ENCODE measurements at regions not wholly inside any gene's neighbourhood (a gene's known extent, or its start where the extent isn't known, plus 50 kb on each side); places are given as distances from the start of the nearest gene placed in this dataset.
"Not testable (repeated sequence)": the region's sequence is repeated elsewhere in the genome, so short reads cannot be mapped to it uniquely, and the experiment has no call there.

- no peak for DNase-seq (ENCODE audit: low read depth in 4 of 4, low spot score in 2 of 4)
Measured at GRCh38 chr2:184993746-184994145, 395.4 kb downstream of the ZNF804A start.

GRCh38 chr2:185006481-185006880 is 408.2 kb downstream of the ZNF804A start:
- DNase-seq (ENCODE audit: low read depth in 4 of 4, low spot score in 2 of 4) = no peak

GRCh38 chr2:185012643-185013042 is 414.3 kb downstream of the ZNF804A start:
- no peak for DNase-seq (ENCODE audit: low read depth in 4 of 4, low spot score in 2 of 4)

GRCh38 chr2:185014076-185014475 is 415.7 kb downstream of the ZNF804A start:
- DNase-seq (ENCODE audit: low read depth in 4 of 4, low spot score in 2 of 4) = no peak

- not testable (repeated sequence) for DNase-seq (ENCODE audit: low read depth in 4 of 4, low spot score in 2 of 4)
Measured at GRCh38 chr2:185025891-185026290, 427.6 kb downstream of the ZNF804A start.

- DNase-seq (ENCODE audit: low read depth in 4 of 4, low spot score in 2 of 4) = no peak
Measured at GRCh38 chr2:185035906-185036305, 437.6 kb downstream of the ZNF804A start.

GRCh38 chr2:185044323-185044874 is 446.1 kb downstream of the ZNF804A start:
- no peak for DNase-seq (ENCODE audit: low read depth in 4 of 4, low spot score in 2 of 4)

- DNase-seq (ENCODE audit: low read depth in 4 of 4, low spot score in 2 of 4) = no peak
Measured at GRCh38 chr2:185050804-185051203, 452.5 kb downstream of the ZNF804A start.

GRCh38 chr2:185063761-185064160 is 465.4 kb downstream of the ZNF804A start:
- DNase-seq (ENCODE audit: low read depth in 4 of 4, low spot score in 2 of 4) = no peak

- no peak for DNase-seq (ENCODE audit: low read depth in 4 of 4, low spot score in 2 of 4)
Measured at GRCh38 chr2:185066128-185066527, 467.8 kb downstream of the ZNF804A start.

GRCh38 chr2:185069107-185069506 is 470.8 kb downstream of the ZNF804A start:
- no peak for DNase-seq (ENCODE audit: low read depth in 4 of 4, low spot score in 2 of 4)

GRCh38 chr2:185074156-185074555 is 475.8 kb downstream of the ZNF804A start:
- no peak for DNase-seq (ENCODE audit: low read depth in 4 of 4, low spot score in 2 of 4)

GRCh38 chr2:185082749-185083148 is 484.4 kb downstream of the ZNF804A start:
- no peak for DNase-seq (ENCODE audit: low read depth in 4 of 4, low spot score in 2 of 4)

GRCh38 chr2:185108588-185108987 is 510.3 kb downstream of the ZNF804A start:
- DNase-seq (ENCODE audit: low read depth in 4 of 4, low spot score in 2 of 4) = no peak

GRCh38 chr2:185127412-185127811 is 529.1 kb downstream of the ZNF804A start:
- no peak for DNase-seq (ENCODE audit: low read depth in 4 of 4, low spot score in 2 of 4)

- no peak for DNase-seq (ENCODE audit: low read depth in 4 of 4, low spot score in 2 of 4)
Measured at GRCh38 chr2:185128346-185128745, 530.0 kb downstream of the ZNF804A start.

GRCh38 chr2:185128996-185129395 is 530.7 kb downstream of the ZNF804A start:
- no peak for DNase-seq (ENCODE audit: low read depth in 4 of 4, low spot score in 2 of 4)

- DNase-seq (ENCODE audit: low read depth in 4 of 4, low spot score in 2 of 4) = no peak
Measured at GRCh38 chr2:185130685-185131084, 532.4 kb downstream of the ZNF804A start.

- no peak for DNase-seq (ENCODE audit: low read depth in 4 of 4, low spot score in 2 of 4)
Measured at GRCh38 chr2:185132501-185133041, 534.2 kb downstream of the ZNF804A start.

- no peak for DNase-seq (ENCODE audit: low read depth in 4 of 4, low spot score in 2 of 4)
Measured at GRCh38 chr2:185137700-185138099, 539.4 kb downstream of the ZNF804A start.

- no peak for DNase-seq (ENCODE audit: low read depth in 4 of 4, low spot score in 2 of 4)
Measured at GRCh38 chr2:185142677-185143076, 544.3 kb downstream of the ZNF804A start.

GRCh38 chr2:185144159-185144919 is 546.0 kb downstream of the ZNF804A start:
- no peak for DNase-seq (ENCODE audit: low read depth in 4 of 4, low spot score in 2 of 4)
